IPS DF 6.9 (cell line): ENCODE measurements at regions not wholly inside any gene's neighbourhood (a gene's known extent, or its start where the extent isn't known, plus 50 kb on each side); places are given as distances from the start of the nearest gene placed in this dataset.

ENCODE experiments used
- DNase-seq: peaks from one replicate; pipeline ENCODE4 v3.0.0-alpha.2; 2013; ENCODE audit warnings: low read depth, low spot score
- H3K27ac ChIP-seq: one replicate; pipeline ENCODE4 v1.5.1; 2013; ENCODE audit warnings: low read length, control low read depth
- H3K27me3 ChIP-seq: 2 replicates; pipeline ENCODE4 v1.6.1; 2013; ENCODE audit warnings: mild to moderate bottlenecking, low read length; ENCODE audit not compliant: control insufficient read depth, insufficient read depth
- H3K36me3 ChIP-seq: 2 replicates; pipeline ENCODE4 v1.6.1; 2013; ENCODE audit warnings: low read length; ENCODE audit not compliant: control insufficient read depth, insufficient read depth
- H3K4me1 ChIP-seq: 2 replicates; pipeline ENCODE4 v1.6.1; 2013; ENCODE audit warnings: low read length; ENCODE audit not compliant: control insufficient read depth, insufficient read depth
- H3K4me3 ChIP-seq: 2 replicates; pipeline ENCODE4 v1.5.1; 2013; ENCODE audit warnings: mild to moderate bottlenecking, low read length
- H3K9me3 ChIP-seq: 2 replicates; pipeline ENCODE4 v1.6.1; 2013; ENCODE audit warnings: low read length, inconsistent platforms; ENCODE audit not compliant: control insufficient read depth, insufficient read depth
- WGBS: extraction: QIAGEN DNeasy Blood & Tissue Kit; methylation state at CpG from one replicate; pipeline ENCODE4 v1.1.7; 2013; ENCODE audit warnings: mixed read lengths, missing lambda C conversion rate; ENCODE audit not compliant: insufficient read length, insufficient coverage; 5-methylcytosine and 5-hydroxymethylcytosine counted together

- DNase-seq: no peak
- WGBS: no CpG with 5 or more reads among the region's 10 CpGs
- H3K36me3 ChIP-seq: no peaks in the 10 kb centered on the region
- H3K27ac ChIP-seq: no peak overlapping the region
- no peak overlapping the region for H3K4me3 ChIP-seq
- no peaks in the 10 kb centered on the region for H3K27me3 ChIP-seq
- H3K4me1 ChIP-seq: 0 out of 2 replicates have a peak, but pooled peaks cover 2% of the 10 kb centered on the region
- H3K9me3 ChIP-seq: peaks cover 2% of the 10 kb centered on the region
These were observed 1051.4 kb upstream of the EEF2KMT start for GRCh38 chr16:6149031-6149430.

GRCh38 chr16:6148361-6148760 is 1050.8 kb upstream of the EEF2KMT start:
- no peaks in the 10 kb centered on the region for H3K27me3 ChIP-seq
- 0 out of 2 replicates have a peak, but pooled peaks cover 2% of the 10 kb centered on the region for H3K4me1 ChIP-seq
- no peak overlapping the region for H3K4me3 ChIP-seq
- WGBS: no CpG with 5 or more reads among the region's 2 CpGs
- no peaks in the 10 kb centered on the region for H3K36me3 ChIP-seq
- no peak for DNase-seq
- no peak overlapping the region for H3K27ac ChIP-seq
- peaks cover 2% of the 10 kb centered on the region for H3K9me3 ChIP-seq

GRCh38 chr16:6146874-6147425 is 1049.4 kb upstream of the EEF2KMT start:
- Histone ChIP-seq H3K4me1 (0 out of 2 replicates have a peak, but pooled peaks cover 2% of the 10 kb centered on the region), H3K9me3 (peaks cover 2% of the 10 kb centered on the region), H3K4me3 (no peak overlapping the region), H3K27ac (no peak overlapping the region), H3K36me3 (no peaks in the 10 kb centered on the region), H3K27me3 (no peaks in the 10 kb centered on the region)
- peak; percentile 31 for DNase-seq
- WGBS: no CpG with 5 or more reads among the region's 9 CpGs

GRCh38 chr16:6146356-6146755 is 1048.8 kb upstream of the EEF2KMT start:
- peaks cover 2% of the 10 kb centered on the region for H3K9me3 ChIP-seq
- 0 out of 2 replicates have a peak, but pooled peaks cover 2% of the 10 kb centered on the region for H3K4me1 ChIP-seq
- no peaks in the 10 kb centered on the region for H3K36me3 ChIP-seq
- no peak for DNase-seq
- H3K27me3 ChIP-seq: no peaks in the 10 kb centered on the region
- no CpG with 5 or more reads among the region's 2 CpGs for WGBS
- H3K27ac ChIP-seq: no peak overlapping the region
- no peak overlapping the region for H3K4me3 ChIP-seq

GRCh38 chr16:6144463-6144862 is 1046.9 kb upstream of the EEF2KMT start:
- H3K36me3 ChIP-seq: no peaks in the 10 kb centered on the region
- WGBS: no CpG with 5 or more reads among the region's 4 CpGs

GRCh38 chr16:6143020-6143419 is 1045.4 kb upstream of the EEF2KMT start:
- peaks cover 2% of the 10 kb centered on the region for H3K9me3 ChIP-seq
- no peaks in the 10 kb centered on the region for H3K27me3 ChIP-seq
- H3K4me1 ChIP-seq: no peaks in the 10 kb centered on the region
- H3K4me3 ChIP-seq: no peak overlapping the region
- DNase-seq: no peak
- H3K36me3 ChIP-seq: no peaks in the 10 kb centered on the region
- no peak overlapping the region for H3K27ac ChIP-seq
- no CpG with 5 or more reads among the region's 1 CpG for WGBS

More at GRCh38 chr16:6144463-6144862, 1046.9 kb upstream of the EEF2KMT start:
- Histone ChIP-seq H3K27me3 (no peaks in the 10 kb centered on the region), H3K4me3 (no peak overlapping the region), H3K27ac (no peak overlapping the region), H3K9me3 (peaks cover 2% of the 10 kb centered on the region), H3K4me1 (0 out of 2 replicates have a peak, but pooled peaks cover 2% of the 10 kb centered on the region)
- DNase-seq: no peak

GRCh38 chr16:6133009-6133557 is 1035.5 kb upstream of the EEF2KMT start:
- Histone ChIP-seq H3K4me3 (no peak overlapping the region), H3K36me3 (no peaks in the 10 kb centered on the region), H3K9me3 (peaks cover 3% of the 10 kb centered on the region; the same call in 1 of the 2 replicates), H3K27ac (no peak overlapping the region), H3K27me3 (no peaks in the 10 kb centered on the region), H3K4me1 (no peaks in the 10 kb centered on the region)
- WGBS: no CpG with 5 or more reads among the region's 6 CpGs
- DNase-seq: no peak

- Histone ChIP-seq H3K36me3 (no peaks in the 10 kb centered on the region), H3K4me3 (no peak overlapping the region), H3K27ac (no peak overlapping the region), H3K9me3 (peaks cover 3% of the 10 kb centered on the region; the same call in 1 of the 2 replicates), H3K27me3 (no peaks in the 10 kb centered on the region), H3K4me1 (no peaks in the 10 kb centered on the region)
- DNase-seq: no peak
- no CpG with 5 or more reads among the region's 6 CpGs for WGBS
These were observed 1034.5 kb upstream of the EEF2KMT start for GRCh38 chr16:6132121-6132520.

- Histone ChIP-seq H3K4me3 (no peak overlapping the region), H3K9me3 (peaks cover 4% of the 10 kb centered on the region; the same call in 1 of the 2 replicates), H3K4me1 (no peaks in the 10 kb centered on the region), H3K27ac (no peak overlapping the region), H3K27me3 (no peaks in the 10 kb centered on the region), H3K36me3 (no peaks in the 10 kb centered on the region)
- no peak for DNase-seq
- no CpG with 5 or more reads among the region's 5 CpGs for WGBS
These were observed 1034.0 kb upstream of the EEF2KMT start for GRCh38 chr16:6131526-6132050.

GRCh38 chr16:6125483-6126259 is 1028.1 kb upstream of the EEF2KMT start:
- no CpG with 5 or more reads among the region's 8 CpGs for WGBS
- no peak for DNase-seq
- no peak overlapping the region for H3K27ac ChIP-seq

More at GRCh38 chr16:6125483-6126259, 1028.1 kb upstream of the EEF2KMT start:
- peaks cover 4% of the 10 kb centered on the region; the same call in 1 of the 2 replicates for H3K9me3 ChIP-seq
- no peaks in the 10 kb centered on the region; the same call in 1 of the 2 replicates for H3K27me3 ChIP-seq
- no peak overlapping the region for H3K4me3 ChIP-seq
- no peaks in the 10 kb centered on the region for H3K4me1 ChIP-seq
- H3K36me3 ChIP-seq: no peaks in the 10 kb centered on the region
